ENCODE measurements at regions not wholly inside any gene's neighbourhood (a gene's known extent, or its start where the extent isn't known, plus 50 kb on each side); places are given as distances from the start of the nearest gene placed in this dataset.
A peak's percentile ranks its signal among the peaks of the same experiment; 100 is the strongest.
"Not testable (repeated sequence)": the region's sequence is repeated elsewhere in the genome, so short reads cannot be mapped to it uniquely, and the experiment has no call there.

DNA sequence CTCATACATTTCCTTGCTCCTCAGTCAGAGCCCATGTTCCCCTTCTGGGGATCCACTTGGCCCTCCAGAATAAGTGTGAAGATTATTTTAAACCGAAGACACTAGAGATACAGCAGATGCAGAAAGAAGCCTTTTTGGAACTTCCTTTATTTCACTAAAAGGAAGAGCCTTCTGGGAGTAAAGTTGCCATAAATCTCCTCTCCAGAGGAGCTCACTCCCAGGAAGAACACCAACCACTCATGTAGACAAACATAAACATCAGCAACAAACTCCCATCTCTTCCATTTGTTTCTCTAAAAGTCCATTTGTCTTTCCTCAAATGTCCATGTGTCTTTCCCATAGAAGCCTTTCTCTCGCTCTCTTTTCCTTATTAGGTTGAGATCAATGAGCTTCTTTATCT, 62.4 kb upstream of the MSH6 start:
- TF ChIP-seq, protein P1, sequence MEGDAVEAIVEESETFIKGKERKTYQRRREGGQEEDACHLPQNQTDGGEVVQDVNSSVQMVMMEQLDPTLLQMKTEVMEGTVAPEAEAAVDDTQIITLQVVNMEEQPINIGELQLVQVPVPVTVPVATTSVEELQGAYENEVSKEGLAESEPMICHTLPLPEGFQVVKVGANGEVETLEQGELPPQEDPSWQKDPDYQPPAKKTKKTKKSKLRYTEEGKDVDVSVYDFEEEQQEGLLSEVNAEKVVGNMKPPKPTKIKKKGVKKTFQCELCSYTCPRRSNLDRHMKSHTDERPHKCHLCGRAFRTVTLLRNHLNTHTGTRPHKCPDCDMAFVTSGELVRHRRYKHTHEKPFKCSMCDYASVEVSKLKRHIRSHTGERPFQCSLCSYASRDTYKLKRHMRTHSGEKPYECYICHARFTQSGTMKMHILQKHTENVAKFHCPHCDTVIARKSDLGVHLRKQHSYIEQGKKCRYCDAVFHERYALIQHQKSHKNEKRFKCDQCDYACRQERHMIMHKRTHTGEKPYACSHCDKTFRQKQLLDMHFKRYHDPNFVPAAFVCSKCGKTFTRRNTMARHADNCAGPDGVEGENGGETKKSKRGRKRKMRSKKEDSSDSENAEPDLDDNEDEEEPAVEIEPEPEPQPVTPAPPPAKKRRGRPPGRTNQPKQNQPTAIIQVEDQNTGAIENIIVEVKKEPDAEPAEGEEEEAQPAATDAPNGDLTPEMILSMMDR (IDR thresholded peaks at IDR 0.05; ENCODE audit: unreplicated experiment): no peak
- peaks cover 8% of the 10 kb centered on the region for H3K9me3 Mint-ChIP-seq (ENCODE audit: low read depth)
- no peaks in the 10 kb centered on the region for H3K4me1 Mint-ChIP-seq (ENCODE audit: low read depth)
- no peak for DNase-seq (ENCODE audit: low spot score, unreplicated experiment)
- peaks cover 3% of the 10 kb centered on the region for H3K27me3 Mint-ChIP-seq
- H3K4me3 Mint-ChIP-seq (ENCODE audit: low read depth): no peak overlapping the region
- peak overlapping the region; percentile 5 for H3K27ac Mint-ChIP-seq
- H3K36me3 Mint-ChIP-seq (ENCODE audit: insufficient read depth): no peaks in the 10 kb centered on the region

DNA sequence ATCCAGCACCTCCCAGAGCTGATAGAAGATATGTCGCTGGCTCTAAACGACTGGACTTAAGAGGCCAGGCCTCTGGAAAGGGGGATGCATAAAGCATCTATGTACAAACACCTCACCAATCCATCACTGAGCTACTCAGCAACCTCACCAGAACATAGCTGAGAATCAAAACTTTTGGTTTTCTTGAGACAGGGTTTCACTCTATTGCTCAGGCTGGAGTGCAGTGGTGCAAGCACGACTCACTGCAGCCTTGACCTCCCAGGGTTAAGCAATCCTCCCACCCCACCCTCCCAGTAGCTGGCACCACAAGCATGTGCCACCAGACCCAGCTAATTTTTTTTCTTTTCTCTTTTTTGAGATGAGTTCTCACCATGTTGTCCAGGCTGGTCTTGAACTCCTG, 62.9 kb upstream of the MSH6 start:
- Mint-ChIP-seq H3K9me3 (ENCODE audit: low read depth) (peaks cover 8% of the 10 kb centered on the region), H3K27ac (peak overlapping the region; percentile 5), H3K36me3 (ENCODE audit: insufficient read depth) (no peaks in the 10 kb centered on the region), H3K4me1 (ENCODE audit: low read depth) (no peaks in the 10 kb centered on the region), H3K4me3 (ENCODE audit: low read depth) (no peak overlapping the region), H3K27me3 (peaks cover 3% of the 10 kb centered on the region)
- TF ChIP-seq, protein P1 (IDR thresholded peaks at IDR 0.05; ENCODE audit: unreplicated experiment): no peak
- no peak for DNase-seq (ENCODE audit: low spot score, unreplicated experiment)

DNA sequence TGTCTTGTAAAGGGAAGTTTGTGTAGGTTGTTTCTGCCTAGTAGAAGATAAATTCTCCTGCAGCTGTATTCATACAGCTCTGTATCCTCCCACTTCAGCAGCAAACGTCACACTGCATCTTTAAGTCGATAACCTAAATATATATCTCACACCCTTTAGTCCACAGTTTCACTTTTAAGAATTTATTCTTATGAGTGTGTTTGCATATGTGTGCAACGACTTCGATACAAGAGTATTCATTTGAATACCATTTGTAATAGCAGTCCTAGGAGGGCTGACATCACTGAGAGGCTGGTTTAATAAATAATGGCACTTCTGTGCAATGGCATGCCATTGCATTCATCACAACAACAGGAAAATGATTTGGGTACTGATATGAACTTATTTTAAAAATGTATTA, 63.8 kb upstream of the MSH6 start:
- no peaks in the 10 kb centered on the region for H3K36me3 Mint-ChIP-seq (ENCODE audit: insufficient read depth)
- peaks cover 10% of the 10 kb centered on the region for H3K9me3 Mint-ChIP-seq (ENCODE audit: low read depth)
- no peak for DNase-seq (ENCODE audit: low spot score, unreplicated experiment)
- peaks cover 3% of the 10 kb centered on the region for H3K27me3 Mint-ChIP-seq
- TF ChIP-seq, protein P1 (IDR thresholded peaks at IDR 0.05; ENCODE audit: unreplicated experiment): no peak
- no peak overlapping the region for H3K4me3 Mint-ChIP-seq (ENCODE audit: low read depth)
- H3K4me1 Mint-ChIP-seq (ENCODE audit: low read depth): no peaks in the 10 kb centered on the region
- no peak overlapping the region for H3K27ac Mint-ChIP-seq

DNA sequence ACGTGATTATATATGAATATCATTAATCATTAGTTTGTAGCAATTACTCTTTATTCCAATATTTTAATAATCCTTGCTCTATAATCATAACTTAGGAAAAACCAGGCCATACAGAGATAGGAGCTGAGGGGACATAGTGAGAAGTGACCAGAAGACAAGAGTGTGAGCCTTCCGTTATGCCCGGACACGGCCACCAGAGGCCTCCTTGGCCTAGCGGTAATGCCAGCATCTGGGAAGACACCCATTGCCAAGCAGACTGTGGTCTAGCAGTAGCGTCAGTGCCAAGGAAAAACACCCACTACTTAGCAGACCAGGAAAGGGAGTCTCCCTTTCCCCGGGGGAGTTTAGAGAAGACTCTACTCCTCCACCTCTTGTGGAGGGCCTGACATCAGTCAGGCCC, 66.6 kb upstream of the MSH6 start:
- DNase-seq (ENCODE audit: low spot score, unreplicated experiment); H3K4me3 Mint-ChIP-seq (ENCODE audit: low read depth): not testable (repeated sequence)

DNA sequence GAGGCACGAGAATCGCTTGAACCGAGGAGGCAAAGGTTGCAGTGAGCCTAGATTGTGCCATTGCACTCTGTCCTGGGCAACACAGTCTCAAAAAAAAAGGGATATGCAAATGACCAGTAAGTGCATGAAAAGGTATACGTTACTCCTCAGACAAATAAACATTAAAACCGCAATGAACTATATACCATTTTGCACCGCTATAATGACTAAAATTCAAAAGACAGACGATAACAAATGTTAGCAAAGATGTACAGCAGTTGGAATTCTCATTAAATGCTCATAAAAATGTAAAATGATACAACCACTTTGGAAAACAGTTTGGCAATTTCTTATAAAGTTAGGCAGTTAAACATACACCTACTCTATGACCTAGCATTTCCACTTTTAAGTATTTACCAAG, 67.4 kb upstream of the MSH6 start:
- peaks cover 11% of the 10 kb centered on the region for H3K9me3 Mint-ChIP-seq (ENCODE audit: low read depth)
- TF ChIP-seq, protein P1 (IDR thresholded peaks at IDR 0.05; ENCODE audit: unreplicated experiment): no peak
- H3K27ac Mint-ChIP-seq: no peak overlapping the region
- H3K36me3 Mint-ChIP-seq (ENCODE audit: insufficient read depth): no peaks in the 10 kb centered on the region
- DNase-seq (ENCODE audit: low spot score, unreplicated experiment): no peak
- H3K4me3 Mint-ChIP-seq (ENCODE audit: low read depth): no peak overlapping the region
- H3K27me3 Mint-ChIP-seq: peaks cover 3% of the 10 kb centered on the region
- H3K4me1 Mint-ChIP-seq (ENCODE audit: low read depth): no peaks in the 10 kb centered on the region

More for the DNA sequence above, 66.6 kb upstream of the MSH6 start:
- H3K36me3 Mint-ChIP-seq (ENCODE audit: insufficient read depth); H3K4me1 Mint-ChIP-seq (ENCODE audit: low read depth); H3K27ac Mint-ChIP-seq; H3K27me3 Mint-ChIP-seq: not testable (repeated sequence)
- peaks cover 11% of the 10 kb centered on the region for H3K9me3 Mint-ChIP-seq (ENCODE audit: low read depth)

DNA sequence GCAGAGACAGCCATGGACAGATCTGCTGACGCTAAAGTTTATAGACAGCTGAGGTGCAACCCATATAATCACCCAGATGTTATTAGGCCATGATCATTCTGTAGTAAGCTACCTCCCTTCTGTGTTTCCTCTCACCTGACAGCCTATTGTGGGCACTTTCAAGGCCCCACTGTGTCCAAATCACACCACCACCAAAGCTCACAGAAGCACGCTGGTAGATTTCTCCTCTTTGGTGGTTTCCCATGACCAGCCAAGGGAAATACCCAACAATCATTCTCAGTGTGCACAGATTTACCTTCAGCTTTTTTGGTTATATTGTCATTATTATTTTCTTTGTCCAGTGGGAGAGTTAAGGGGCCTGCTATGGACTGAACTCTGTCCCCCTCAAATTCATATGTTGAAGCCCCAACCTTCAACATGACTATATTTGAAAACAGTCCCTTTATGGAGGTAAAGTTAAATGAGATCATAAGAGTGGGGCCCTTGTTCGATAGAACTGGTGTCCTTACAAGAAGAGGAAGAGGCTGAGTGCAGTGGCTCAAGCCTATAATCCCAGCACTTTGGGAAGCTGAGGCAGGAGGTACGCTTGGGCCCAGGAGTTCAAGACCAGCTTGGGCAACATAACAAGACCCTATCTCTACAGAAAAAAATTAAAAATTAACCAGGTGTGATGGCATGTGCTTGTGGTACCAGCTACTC, 74.0 kb upstream of the MSH6 start:
- Mint-ChIP-seq H3K4me1 (ENCODE audit: low read depth) (no peaks in the 10 kb centered on the region), H3K27me3 (no peaks in the 10 kb centered on the region), H3K36me3 (ENCODE audit: insufficient read depth) (no peaks in the 10 kb centered on the region), H3K4me3 (ENCODE audit: low read depth) (no peak overlapping the region), H3K27ac (no peak overlapping the region), H3K9me3 (ENCODE audit: low read depth) (no peaks in the 10 kb centered on the region)
- no peak for DNase-seq (ENCODE audit: low spot score, unreplicated experiment)
- TF ChIP-seq, protein P1 (IDR thresholded peaks at IDR 0.05; ENCODE audit: unreplicated experiment): no peak
